ENCODE measurements at regions not wholly inside any gene's neighbourhood (a gene's known extent, or its start where the extent isn't known, plus 50 kb on each side); places are given as distances from the start of the nearest gene placed in this dataset.

- TF ChIP-seq POLR2A (IDR thresholded peaks at IDR 0.05) = no peak
- no peak for TF ChIP-seq POLR2AphosphoS5 (IDR thresholded peaks at IDR 0.05)
- no peak for TF ChIP-seq CTCF (IDR thresholded peaks at IDR 0.05)
Observed at GRCh38 chr9:90073186-90073945, 468.6 kb downstream of the GADD45G start.

Measured in gastroesophageal sphincter (tissue), 3 donors.